Neural progenitor cell (in vitro differentiated cells): ENCODE measurements at regions not wholly inside any gene's neighbourhood (a gene's known extent, or its start where the extent isn't known, plus 50 kb on each side); places are given as distances from the start of the nearest gene placed in this dataset.
A peak's percentile ranks its signal among the peaks of the same experiment; 100 is the strongest.

Experiments used
- DNase-seq: peaks from one replicate; pipeline ENCODE4 v3.0.0-alpha.2; 2016; ENCODE audit warnings: low spot score
- H2AFZ ChIP-seq: fragments of 200-600 bp; sonication (generic); replicated peaks from 2 replicates; pipeline ENCODE4 v1.6.1; 2016; ENCODE audit warnings: antibody characterized with exemption
- H3F3A ChIP-seq: fragments of 200-600 bp; sonication (generic); 2 replicates; pipeline ENCODE4 v1.6.1; 2016; ENCODE audit warnings: antibody characterized with exemption, low read depth
- H3K27ac ChIP-seq: fragments of 200-600 bp; sonication (generic); 2 replicates; pipeline ENCODE4 v1.5.1; 2016; ENCODE audit warnings: mild to moderate bottlenecking
- H3K27me3 ChIP-seq: fragments of 200-600 bp; sonication (generic); 2 replicates; pipeline ENCODE4 v1.6.1; 2016; ENCODE audit warnings: mild to moderate bottlenecking, moderate library complexity
- H3K36me3 ChIP-seq: fragments of 200-600 bp; sonication (generic); 2 replicates; pipeline ENCODE4 v1.5.1; 2016
- H3K4me1 ChIP-seq: fragments of 200-600 bp; sonication (generic); 2 replicates; pipeline ENCODE4 v1.6.1; 2016; ENCODE audit warnings: mixed run types
- H3K4me2 ChIP-seq: fragments of 200-600 bp; sonication (generic); 2 replicates; pipeline ENCODE4 v1.6.1; 2016
- H3K4me3 ChIP-seq: fragments of 200-600 bp; sonication (generic); 2 replicates; pipeline ENCODE4 v1.5.1; 2016
- H3K79me2 ChIP-seq: fragments of 200-600 bp; sonication (generic); 2 replicates; pipeline ENCODE4 v1.6.1; 2016; ENCODE audit warnings: low read depth
- H3K9ac ChIP-seq: fragments of 200-600 bp; sonication (generic); 2 replicates; pipeline ENCODE4 v1.6.1; 2016
- H3K9me3 ChIP-seq: fragments of 200-600 bp; sonication (generic); 2 replicates; pipeline ENCODE4 v1.5.1; 2016; ENCODE audit warnings: low read depth
- H4K20me1 ChIP-seq: fragments of 200-600 bp; sonication (generic); 2 replicates; pipeline ENCODE4 v1.6.1; 2016; ENCODE audit warnings: low read depth
- H3K27ac Mint-ChIP-seq: 3 replicates; pipeline ENCODE4 v1.8.0; 2021; ENCODE audit warnings: mixed read lengths
- H3K27me3 Mint-ChIP-seq: 2 replicates; pipeline ENCODE4 v1.8.0; 2022; ENCODE audit warnings: low read depth, mild to moderate bottlenecking, inconsistent platforms, moderate library complexity, mixed read lengths; ENCODE audit not compliant: insufficient read depth
- H3K36me3 Mint-ChIP-seq: 3 replicates; pipeline ENCODE4 v1.8.0; 2021; ENCODE audit warnings: mixed read lengths
- H3K4me1 Mint-ChIP-seq: 3 replicates; pipeline ENCODE4 v1.8.0; 2021; ENCODE audit warnings: mixed read lengths
- H3K4me3 Mint-ChIP-seq: 3 replicates; pipeline ENCODE4 v1.8.0; 2021; ENCODE audit warnings: mild to moderate bottlenecking, moderate library complexity, mixed read lengths
- H3K9me3 Mint-ChIP-seq: 3 replicates; pipeline ENCODE4 v1.8.0; 2020; ENCODE audit warnings: mixed read lengths
- EZH2 ChIP-seq: fragments of 200-600 bp; sonication (generic); IDR thresholded peaks from 2 replicates; pipeline ENCODE4 v1.6.1; 2017; ENCODE audit warnings: antibody characterized with exemption, mild to moderate bottlenecking, moderate library complexity
- EZH2phosphoT487 ChIP-seq: fragments of 200-600 bp; sonication (generic); IDR thresholded peaks from 2 replicates; pipeline ENCODE4 v1.6.1; 2017; ENCODE audit warnings: antibody characterized with exemption
- TF ChIP-seq, protein P1 (sequence below): fragments of 200-600 bp; sonication (generic); IDR thresholded peaks from 2 replicates; pipeline ENCODE4 v1.5.1; 2017; ENCODE audit warnings: antibody characterized with exemption, mild to moderate bottlenecking

DNA sequence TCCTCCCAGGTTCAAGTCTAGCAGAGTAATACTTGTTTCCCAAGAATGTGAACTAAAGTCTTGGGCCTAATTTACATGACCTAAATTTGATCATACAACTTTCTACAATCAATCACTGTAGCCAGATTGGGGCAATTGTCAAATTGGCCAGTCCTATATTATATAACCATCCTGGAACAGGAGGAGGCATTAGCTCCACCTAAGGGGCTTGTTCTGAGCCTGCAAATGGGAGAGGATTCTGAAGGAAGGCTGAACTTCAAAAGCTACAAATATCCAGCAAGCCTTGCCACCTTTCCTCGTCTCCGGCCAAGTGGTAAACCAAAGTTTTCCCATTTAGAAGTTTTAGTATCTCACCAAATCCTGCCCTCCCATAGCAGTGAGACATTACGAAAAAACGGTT is 1289.6 kb upstream of the TENM3 start:
- no peaks in the 10 kb centered on the region for H3K4me1 ChIP-seq
- Mint-ChIP-seq H3K9me3 (no peaks in the 10 kb centered on the region), H3K4me3 (no peak overlapping the region), H3K36me3 (no peaks in the 10 kb centered on the region), H3K27ac (no peak overlapping the region), H3K27me3 (no peaks in the 10 kb centered on the region), H3K4me1 (no peaks in the 10 kb centered on the region)
- DNase-seq, result peak; percentile 34
- no peaks in the 10 kb centered on the region for H3K9me3 ChIP-seq
- H2AFZ ChIP-seq, result no peak overlapping the region
- no peaks in the 10 kb centered on the region for H3K79me2 ChIP-seq
- H4K20me1 ChIP-seq, result no peaks in the 10 kb centered on the region
- H3K9ac ChIP-seq, result no peak overlapping the region
- H3F3A ChIP-seq, result no peaks in the 10 kb centered on the region
- TF ChIP-seq, protein P1, sequence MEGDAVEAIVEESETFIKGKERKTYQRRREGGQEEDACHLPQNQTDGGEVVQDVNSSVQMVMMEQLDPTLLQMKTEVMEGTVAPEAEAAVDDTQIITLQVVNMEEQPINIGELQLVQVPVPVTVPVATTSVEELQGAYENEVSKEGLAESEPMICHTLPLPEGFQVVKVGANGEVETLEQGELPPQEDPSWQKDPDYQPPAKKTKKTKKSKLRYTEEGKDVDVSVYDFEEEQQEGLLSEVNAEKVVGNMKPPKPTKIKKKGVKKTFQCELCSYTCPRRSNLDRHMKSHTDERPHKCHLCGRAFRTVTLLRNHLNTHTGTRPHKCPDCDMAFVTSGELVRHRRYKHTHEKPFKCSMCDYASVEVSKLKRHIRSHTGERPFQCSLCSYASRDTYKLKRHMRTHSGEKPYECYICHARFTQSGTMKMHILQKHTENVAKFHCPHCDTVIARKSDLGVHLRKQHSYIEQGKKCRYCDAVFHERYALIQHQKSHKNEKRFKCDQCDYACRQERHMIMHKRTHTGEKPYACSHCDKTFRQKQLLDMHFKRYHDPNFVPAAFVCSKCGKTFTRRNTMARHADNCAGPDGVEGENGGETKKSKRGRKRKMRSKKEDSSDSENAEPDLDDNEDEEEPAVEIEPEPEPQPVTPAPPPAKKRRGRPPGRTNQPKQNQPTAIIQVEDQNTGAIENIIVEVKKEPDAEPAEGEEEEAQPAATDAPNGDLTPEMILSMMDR, result peak; percentile 55
- TF ChIP-seq EZH2, result no peak
- H3K4me2 ChIP-seq, result no peak overlapping the region
- no peak overlapping the region for H3K27ac ChIP-seq
- H3K36me3 ChIP-seq, result no peaks in the 10 kb centered on the region
- no peaks in the 10 kb centered on the region for H3K27me3 ChIP-seq
- no peak overlapping the region for H3K4me3 ChIP-seq

DNA sequence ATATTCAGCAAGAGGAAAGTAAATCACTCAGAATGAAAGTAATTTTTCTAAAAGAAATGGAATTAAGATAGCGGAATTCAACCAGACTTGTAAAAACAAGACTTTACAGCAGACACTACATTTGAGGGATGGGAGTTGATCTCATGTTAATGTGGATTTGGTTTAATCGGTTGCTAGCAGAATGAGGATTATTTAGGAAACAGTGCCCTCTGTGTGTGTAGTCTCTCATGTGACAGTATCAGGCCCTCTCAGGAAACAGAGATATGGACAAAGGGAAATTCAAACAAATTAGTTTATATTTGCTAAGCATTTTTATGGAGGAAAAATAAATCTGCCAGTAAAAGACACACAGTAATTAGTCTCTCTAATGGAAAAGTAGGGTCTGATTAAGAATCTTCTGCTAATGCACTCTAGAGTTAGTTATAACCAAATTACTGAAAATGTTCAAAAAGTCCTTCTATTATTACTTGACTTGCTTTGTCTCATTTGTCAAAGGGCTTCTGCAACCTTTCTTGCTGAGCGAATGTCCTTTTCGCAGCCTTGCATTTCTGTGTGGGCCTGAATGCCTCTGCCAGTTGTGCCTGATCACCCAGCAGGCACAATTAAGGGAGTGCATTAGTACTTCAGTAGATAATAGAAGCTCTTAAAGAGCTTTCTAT is 1282.3 kb upstream of the TENM3 start:
- Histone ChIP-seq H3F3A (no peaks in the 10 kb centered on the region), H4K20me1 (peaks cover 6% of the 10 kb centered on the region), H3K9ac (no peak overlapping the region), H2AFZ (no peak overlapping the region), H3K4me2 (peak overlapping the region; percentile 52), H3K4me1 (peaks cover 13% of the 10 kb centered on the region), H3K79me2 (no peaks in the 10 kb centered on the region), H3K4me3 (no peak overlapping the region), H3K9me3 (no peaks in the 10 kb centered on the region), H3K36me3 (no peaks in the 10 kb centered on the region), H3K27ac (no peak overlapping the region), H3K27me3 (no peaks in the 10 kb centered on the region)
- Mint-ChIP-seq H3K9me3 (no peaks in the 10 kb centered on the region), H3K4me3 (no peak overlapping the region), H3K4me1 (peaks cover 14% of the 10 kb centered on the region), H3K36me3 (no peaks in the 10 kb centered on the region), H3K27me3 (no peaks in the 10 kb centered on the region), H3K27ac (peak overlapping the region; percentile 67)
- peak; percentile 70 for DNase-seq
- TF ChIP-seq EZH2 (no peak), EZH2phosphoT487 (peak; percentile 68)
- TF ChIP-seq, protein P1, result peak; percentile 34

DNA sequence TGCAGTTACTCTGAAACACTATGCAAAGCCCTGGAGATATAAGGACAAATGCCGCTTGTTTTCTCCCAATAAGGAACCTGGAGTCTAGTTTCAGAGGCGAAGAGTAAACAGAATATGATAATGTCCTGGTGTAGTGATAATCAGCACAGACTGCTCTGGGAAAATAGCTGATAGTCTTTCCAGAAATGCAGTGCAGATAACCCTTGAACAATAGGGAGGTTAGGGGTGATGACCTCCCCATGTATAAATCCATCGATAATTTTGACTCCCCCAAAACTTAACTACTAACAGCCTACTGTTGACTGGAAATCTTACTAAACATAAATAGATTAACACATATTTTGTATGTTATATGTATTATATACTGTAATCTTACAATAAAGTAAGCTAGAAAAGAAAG is 1280.9 kb upstream of the TENM3 start:
- TF ChIP-seq, protein P1, result no peak
- TF ChIP-seq EZH2phosphoT487 (no peak), EZH2 (no peak)
- Histone ChIP-seq H3K9me3 (no peaks in the 10 kb centered on the region), H3K27ac (no peak overlapping the region), H4K20me1 (peaks cover 6% of the 10 kb centered on the region), H2AFZ (no peak overlapping the region), H3F3A (no peaks in the 10 kb centered on the region), H3K36me3 (no peaks in the 10 kb centered on the region), H3K4me1 (peaks cover 13% of the 10 kb centered on the region), H3K27me3 (no peaks in the 10 kb centered on the region), H3K4me3 (no peak overlapping the region), H3K4me2 (no peak overlapping the region), H3K79me2 (no peaks in the 10 kb centered on the region), H3K9ac (no peak overlapping the region)
- H3K36me3 Mint-ChIP-seq, result no peaks in the 10 kb centered on the region
- no peak overlapping the region for H3K4me3 Mint-ChIP-seq
- H3K27ac Mint-ChIP-seq, result no peak overlapping the region
- DNase-seq, result no peak
- H3K27me3 Mint-ChIP-seq, result no peaks in the 10 kb centered on the region
- H3K9me3 Mint-ChIP-seq, result no peaks in the 10 kb centered on the region
- peaks cover 14% of the 10 kb centered on the region for H3K4me1 Mint-ChIP-seq
